Daoy (cell line): ENCODE measurements at regions not wholly inside any gene's neighbourhood (a gene's known extent, or its start where the extent isn't known, plus 50 kb on each side); places are given as distances from the start of the nearest gene placed in this dataset.
A peak's percentile ranks its signal among the peaks of the same experiment; 100 is the strongest.
"Not testable (repeated sequence)": the region's sequence is repeated elsewhere in the genome, so short reads cannot be mapped to it uniquely, and the experiment has no call there.

ENCODE experiments used
- DNase-seq: peaks from one replicate; pipeline ENCODE4 v3.0.0-alpha.2; 2015; ENCODE audit warnings: low read depth

DNA sequence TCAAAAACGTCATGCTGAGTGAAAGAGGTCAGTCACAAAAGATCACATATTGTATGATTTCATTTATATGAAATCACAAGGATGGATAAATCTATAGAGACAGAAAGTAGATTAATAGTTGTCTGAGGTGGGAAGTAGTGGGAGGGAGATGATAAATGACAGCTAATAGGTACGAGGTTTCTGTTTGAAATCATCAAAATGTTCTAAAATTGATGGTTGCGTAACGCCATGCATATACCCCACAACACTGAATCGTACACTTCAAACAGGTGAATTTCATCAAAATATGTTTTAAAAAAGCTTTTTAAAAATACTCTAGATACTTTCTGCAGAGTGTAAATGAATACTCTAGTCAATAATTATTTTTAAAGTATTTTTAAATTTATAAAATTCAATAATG is 303.0 kb upstream of the STAC start:
- no peak for DNase-seq

GRCh38 chr3:36082958-36083357 is 297.3 kb upstream of the STAC start:
- DNase-seq: not testable (repeated sequence)

GRCh38 chr3:36095238-36095637 is 285.1 kb upstream of the STAC start:
- DNase-seq: no peak

GRCh38 chr3:36097209-36097608 is 283.1 kb upstream of the STAC start:
- no peak for DNase-seq

DNA sequence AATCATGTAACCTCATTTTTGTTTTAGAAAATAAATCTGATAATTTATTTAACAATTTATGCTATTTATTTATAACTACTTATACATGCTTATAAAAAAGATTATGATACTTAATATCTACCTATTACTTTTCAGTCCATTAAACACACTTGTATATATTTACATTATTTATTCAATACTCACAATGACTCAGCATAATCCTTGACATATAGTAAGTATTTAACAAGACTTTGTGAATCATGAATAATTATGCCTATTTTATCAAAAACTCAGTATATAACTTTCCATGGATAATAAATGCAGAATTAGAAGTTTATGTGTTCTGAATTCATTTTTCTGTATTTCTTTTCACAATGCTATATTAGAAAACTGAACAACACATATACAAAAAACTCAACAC is 266.0 kb upstream of the STAC start:
- no peak for DNase-seq

DNA sequence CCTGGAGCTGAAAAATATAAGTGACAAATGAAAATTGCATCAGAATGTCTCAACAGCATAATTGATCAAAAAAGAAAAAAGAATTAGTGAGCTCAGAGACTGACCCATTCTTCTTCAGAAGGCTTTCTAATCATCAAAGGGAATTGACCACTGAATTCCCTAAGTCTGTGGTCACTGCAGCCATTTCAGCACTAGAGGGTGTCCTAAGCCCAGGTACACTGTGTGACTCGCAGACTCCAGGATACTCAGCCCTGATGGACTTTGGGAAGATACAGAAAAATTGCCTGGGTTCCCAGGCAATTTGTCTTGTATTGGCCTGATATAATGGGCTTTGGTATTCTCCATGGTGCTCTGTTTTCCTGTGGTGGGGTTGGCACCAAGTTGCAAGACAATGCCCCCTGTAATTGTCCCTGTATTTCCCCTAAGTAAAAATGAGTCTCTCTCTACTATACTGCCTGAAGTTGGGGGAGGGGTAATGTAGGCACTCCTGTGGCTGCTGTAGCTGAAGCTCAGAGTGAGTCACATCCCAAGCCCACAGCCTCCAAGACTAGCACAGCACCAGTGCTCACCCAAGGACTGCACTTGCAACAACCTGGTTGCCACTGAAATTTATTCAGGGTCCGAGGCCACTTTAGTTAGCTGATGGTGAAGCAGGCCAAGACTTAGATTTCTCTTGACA is 256.0 kb upstream of the STAC start:
- peak; percentile 4 for DNase-seq

DNA sequence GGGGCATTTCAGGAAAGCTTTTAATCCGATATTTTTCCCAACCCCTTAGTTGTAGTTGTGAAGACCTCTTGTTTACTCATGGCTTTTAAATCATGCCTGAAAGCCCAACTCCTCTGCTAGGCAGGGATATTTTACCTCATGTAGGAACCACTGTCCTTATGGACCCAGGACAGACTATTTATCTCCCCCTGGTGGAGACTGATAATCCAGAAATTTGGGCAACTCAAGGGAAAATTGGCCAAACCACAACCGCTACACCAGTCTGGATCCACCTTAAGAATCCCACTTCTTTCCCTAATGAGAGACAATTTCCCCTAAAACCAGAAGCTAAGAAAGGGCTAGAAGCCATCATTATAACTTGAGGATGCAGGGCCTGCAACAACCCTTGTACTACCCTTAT is 248.1 kb upstream of the STAC start:
- DNase-seq: no peak

- no peak for DNase-seq
Observed at GRCh38 chr3:36135863-36136262, 244.4 kb upstream of the STAC start.

DNA sequence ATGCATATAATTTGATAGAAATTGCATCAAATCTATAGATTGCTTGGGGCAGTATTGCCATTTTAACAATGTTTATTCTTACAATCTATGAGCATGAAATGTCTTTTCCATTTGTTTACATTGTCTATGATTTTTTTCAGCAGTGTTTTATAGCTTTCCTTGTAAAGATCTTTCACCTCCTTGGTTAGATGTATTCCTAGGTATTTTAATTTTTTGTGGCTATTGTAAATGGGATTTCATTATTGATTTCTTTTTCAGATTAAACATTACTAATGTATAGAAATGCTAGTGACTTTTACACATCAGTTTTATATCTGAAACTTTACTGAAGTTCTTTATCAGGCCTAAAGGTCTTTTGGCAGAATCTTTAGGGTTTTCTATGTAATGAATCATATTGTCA is 237.6 kb upstream of the STAC start:
- no peak for DNase-seq

DNA sequence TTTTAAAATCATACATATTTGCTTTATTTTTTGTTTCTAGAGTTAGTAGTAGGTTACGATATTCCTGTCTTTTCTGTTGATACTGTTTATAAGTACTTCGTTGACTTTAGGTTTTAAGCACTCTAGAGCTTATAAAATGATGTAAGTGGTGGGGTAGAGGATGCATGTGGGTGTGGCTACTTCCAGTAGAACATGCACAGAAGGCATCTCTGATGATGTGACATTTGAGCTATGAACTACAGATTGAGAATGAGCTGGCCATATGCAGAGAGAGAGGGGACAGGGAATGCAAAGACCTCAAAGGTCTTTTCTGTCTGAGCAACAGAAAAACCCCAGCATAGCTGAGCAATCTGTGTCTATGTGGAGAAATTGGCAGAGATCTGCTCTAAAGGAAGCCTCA is 233.9 kb upstream of the STAC start:
- no peak for DNase-seq

- no peak for DNase-seq
Observed at GRCh38 chr3:36147934-36148558, 232.3 kb upstream of the STAC start.

DNA sequence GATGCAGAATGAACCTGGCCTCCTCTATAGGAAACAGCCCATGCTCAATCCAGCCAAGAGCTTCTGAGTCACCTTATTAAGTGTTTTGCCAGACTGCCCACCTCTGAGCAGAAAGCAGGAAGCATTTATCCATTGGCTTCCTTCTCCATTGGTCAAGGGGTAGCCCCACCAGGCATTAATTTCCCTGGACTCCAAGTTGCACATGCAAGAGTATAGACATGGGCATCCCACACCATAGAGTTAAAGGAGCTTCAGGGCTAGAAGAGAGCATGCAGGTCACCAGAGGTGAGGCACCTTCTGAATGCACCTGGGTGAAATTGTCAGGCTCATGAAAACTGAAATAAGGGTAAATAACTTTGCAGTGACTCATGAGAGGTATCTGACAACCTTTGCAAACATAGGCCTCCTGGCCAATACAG is 230.8 kb upstream of the STAC start:
- DNase-seq: no peak

DNA sequence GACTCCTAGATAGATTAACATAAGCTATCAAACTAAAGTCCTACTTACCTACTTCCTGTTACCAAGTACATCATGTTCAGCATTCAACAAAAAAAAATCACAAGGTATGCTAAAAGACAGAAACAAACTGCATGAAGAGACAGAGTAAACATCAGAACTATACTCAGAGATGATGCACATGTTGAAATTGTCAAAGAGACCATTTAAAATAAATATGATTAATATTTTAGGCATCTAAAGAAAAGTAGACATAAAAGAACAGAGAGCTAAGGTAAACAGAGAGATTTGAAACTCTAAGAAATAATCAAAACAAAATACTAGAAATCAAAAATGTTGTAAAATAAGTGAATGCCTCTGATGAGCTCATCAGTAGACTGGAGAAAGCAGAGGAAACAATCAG is 224.8 kb upstream of the STAC start:
- DNase-seq: no peak

- DNase-seq: no peak
Observed at GRCh38 chr3:36164400-36164799, 215.9 kb upstream of the STAC start.

GRCh38 chr3:36165509-36166290 is 214.6 kb upstream of the STAC start:
- no peak for DNase-seq

DNA sequence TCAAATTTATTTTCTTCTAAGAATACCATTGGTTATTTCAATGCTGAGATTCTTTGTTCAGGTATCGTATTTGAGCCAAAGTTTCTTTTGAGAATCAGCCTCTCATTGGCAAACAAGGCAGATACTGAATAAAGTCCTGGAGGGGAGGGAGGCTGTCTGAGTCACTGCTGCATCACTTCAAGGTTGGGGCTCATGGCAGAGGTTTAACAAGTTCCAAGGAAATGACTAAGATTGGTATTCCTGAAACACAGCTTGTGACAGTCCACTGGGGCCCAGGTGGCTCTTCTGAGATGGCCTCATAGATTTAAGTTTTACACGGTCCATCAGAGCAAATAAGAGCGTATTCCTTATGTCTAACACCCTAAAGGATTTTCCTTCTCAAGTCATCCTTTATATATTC is 213.8 kb upstream of the STAC start:
- peak; percentile 46 for DNase-seq

DNA sequence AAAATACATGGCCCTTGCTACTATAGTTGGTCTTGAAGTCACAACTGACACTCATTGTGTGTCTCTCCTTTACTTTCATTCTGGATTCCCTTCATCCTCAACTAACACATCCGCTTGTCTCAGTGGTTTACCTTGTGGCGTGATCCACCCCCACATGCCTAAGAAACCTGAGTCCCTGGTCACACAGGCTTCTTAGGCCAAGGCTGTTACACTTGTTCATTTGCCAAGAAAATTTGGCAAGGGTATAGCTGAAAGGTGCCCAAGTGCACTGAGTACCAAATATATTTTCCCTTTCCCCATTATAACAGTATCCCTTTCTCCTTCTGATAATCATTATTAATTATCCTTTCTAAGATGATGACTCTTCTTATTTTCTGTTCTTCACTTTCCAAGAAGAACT is 207.6 kb upstream of the STAC start:
- no peak for DNase-seq

GRCh38 chr3:36175113-36175812 is 205.0 kb upstream of the STAC start:
- no peak for DNase-seq

GRCh38 chr3:36175916-36176461 is 204.3 kb upstream of the STAC start:
- DNase-seq: no peak

DNA sequence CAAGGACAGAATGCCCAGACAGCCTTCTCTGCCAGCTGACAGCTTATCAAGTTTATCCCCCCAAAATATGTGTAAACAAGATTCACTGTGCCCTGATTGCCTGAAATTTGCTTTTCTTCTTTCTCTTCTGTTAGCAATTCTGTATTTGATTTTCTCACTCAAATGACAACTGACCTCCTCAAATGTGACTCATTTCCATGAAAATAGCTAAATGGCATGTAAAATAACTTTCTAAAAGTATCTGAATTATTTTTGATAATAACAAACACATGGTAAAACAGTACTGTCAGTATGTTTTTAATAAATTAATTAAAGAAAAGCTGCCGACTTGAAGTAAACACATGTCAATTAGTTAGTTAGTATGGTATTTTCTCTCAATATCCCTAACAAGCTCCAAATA is 202.3 kb upstream of the STAC start:
- no peak for DNase-seq

DNA sequence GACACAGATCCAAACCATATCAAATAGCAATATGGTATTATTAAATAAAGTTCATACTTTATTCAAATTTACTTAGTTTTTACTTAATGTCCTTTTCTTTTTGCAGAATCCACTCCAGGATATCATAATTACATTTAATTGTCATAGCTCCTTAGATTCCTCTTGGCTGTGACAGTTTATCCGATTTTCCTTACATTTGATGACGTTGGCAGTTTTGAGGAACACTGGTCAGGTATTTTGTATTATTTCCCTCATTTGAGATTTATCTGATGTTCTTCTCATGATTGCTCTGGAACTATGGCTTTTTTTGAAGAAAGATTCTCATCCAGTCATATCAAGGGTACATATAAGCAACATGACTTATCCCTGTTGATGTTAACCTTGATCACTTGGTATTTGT is 198.3 kb upstream of the STAC start:
- DNase-seq: no peak

GRCh38 chr3:36187197-36187596 is 193.1 kb upstream of the STAC start:
- DNase-seq: not testable (repeated sequence)
